Urinary bladder (tissue), 3 donors: ENCODE measurements at regions not wholly inside any gene's neighbourhood (a gene's known extent, or its start where the extent isn't known, plus 50 kb on each side); places are given as distances from the start of the nearest gene placed in this dataset.

ENCODE experiments used
- DNase-seq: peaks from one replicate; pipeline ENCODE4 v3.0.0-alpha.2; 2015; ENCODE audit errors: extremely low spot score
- H3K27ac ChIP-seq: one replicate; pipeline ENCODE4 v1.5.1; 2013; ENCODE audit warnings: low read depth, mild to moderate bottlenecking, moderate library complexity
- H3K36me3 ChIP-seq: one replicate; pipeline ENCODE4 v1.6.1; 2013; ENCODE audit warnings: mild to moderate bottlenecking, moderate library complexity; ENCODE audit not compliant: insufficient read depth
- H3K4me1 ChIP-seq: one replicate; pipeline ENCODE4 v1.6.1; 2013; ENCODE audit warnings: mild to moderate bottlenecking, moderate library complexity; ENCODE audit not compliant: insufficient read depth
- H3K4me3 ChIP-seq: one replicate; pipeline ENCODE4 v1.5.1; 2013; ENCODE audit warnings: low read depth, low read length
- WGBS: extraction: QIAGEN DNeasy Blood & Tissue Kit; methylation state at CpG from one replicate; pipeline ENCODE4 v1.1.7; 2013; 5-methylcytosine and 5-hydroxymethylcytosine counted together
- donor health status: healthy with polysubstance abuse.
- donor health status: healthy.

GRCh38 chr16:64579712-64580111, 542.2 kb downstream of the CDH11 start:
- no peaks in the 10 kb centered on the region for H3K36me3 ChIP-seq
- H3K4me3 ChIP-seq: no peak overlapping the region
- 98% methylated on average over 2 of the region's 2 CpGs for WGBS
- H3K27ac ChIP-seq: no peak overlapping the region
- no peak for DNase-seq
- no peaks in the 10 kb centered on the region for H3K4me1 ChIP-seq

DNA sequence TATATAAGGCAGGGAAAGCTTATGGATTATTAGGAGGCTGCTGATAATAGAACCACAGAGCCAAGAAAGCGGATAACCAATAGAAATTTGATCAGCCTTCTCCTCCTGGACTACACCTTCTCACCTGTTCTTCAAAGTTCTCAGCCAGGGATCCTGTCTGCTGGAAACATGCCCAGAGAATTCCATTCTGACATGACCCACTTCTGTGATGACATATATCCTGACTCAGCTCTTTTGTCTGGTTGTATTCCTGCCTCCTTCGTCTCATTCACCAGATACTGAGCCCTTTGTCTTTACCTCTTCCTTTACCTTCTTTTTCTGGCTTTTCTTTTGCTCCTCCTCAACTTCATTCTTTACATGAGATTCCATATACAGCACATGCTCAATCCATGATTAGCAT, 576.1 kb downstream of the CDH11 start:
- no peaks in the 10 kb centered on the region for H3K36me3 ChIP-seq
- H3K4me1 ChIP-seq: no peaks in the 10 kb centered on the region
- WGBS: 91% methylated on average over 2 of the region's 2 CpGs
- no peak overlapping the region for H3K27ac ChIP-seq
- H3K4me3 ChIP-seq: no peak overlapping the region
- no peak for DNase-seq

GRCh38 chr16:64544859-64545258, 577.0 kb downstream of the CDH11 start:
- Histone ChIP-seq H3K36me3 (no peaks in the 10 kb centered on the region), H3K4me1 (no peaks in the 10 kb centered on the region), H3K4me3 (no peak overlapping the region), H3K27ac (no peak overlapping the region)
- WGBS: 77% methylated on average over 1 of the region's 1 CpG
- no peak for DNase-seq

DNA sequence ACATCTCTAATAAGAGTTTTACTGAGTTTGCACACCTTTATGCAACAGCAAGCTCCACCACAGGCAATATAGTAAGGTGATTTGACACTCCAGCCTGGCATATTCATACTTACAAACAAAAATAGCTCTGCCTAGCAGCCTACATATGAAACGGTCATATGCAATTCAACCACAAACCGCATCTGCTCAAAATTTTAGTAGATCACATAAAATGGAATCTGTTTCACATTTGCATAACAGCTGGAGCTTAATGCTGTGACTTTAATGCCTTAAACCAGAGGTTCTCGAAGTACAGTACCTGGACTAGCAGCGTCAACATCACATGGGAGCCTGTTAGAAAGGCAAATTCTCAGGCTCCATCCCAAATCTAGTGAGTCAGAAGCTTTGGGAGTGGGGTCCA, 578.4 kb downstream of the CDH11 start:
- Histone ChIP-seq H3K4me3 (no peak overlapping the region), H3K27ac (no peak overlapping the region), H3K4me1 (no peaks in the 10 kb centered on the region), H3K36me3 (no peaks in the 10 kb centered on the region)
- WGBS: 66% methylated on average over 4 of the region's 4 CpGs
- DNase-seq: no peak

- Histone ChIP-seq H3K4me1 (no peaks in the 10 kb centered on the region), H3K36me3 (no peaks in the 10 kb centered on the region), H3K4me3 (no peak overlapping the region), H3K27ac (no peak overlapping the region)
- no peak for DNase-seq
- WGBS: 64% methylated on average over 1 of the region's 1 CpG
Observed at GRCh38 chr16:64543031-64543430, 578.8 kb downstream of the CDH11 start.

DNA sequence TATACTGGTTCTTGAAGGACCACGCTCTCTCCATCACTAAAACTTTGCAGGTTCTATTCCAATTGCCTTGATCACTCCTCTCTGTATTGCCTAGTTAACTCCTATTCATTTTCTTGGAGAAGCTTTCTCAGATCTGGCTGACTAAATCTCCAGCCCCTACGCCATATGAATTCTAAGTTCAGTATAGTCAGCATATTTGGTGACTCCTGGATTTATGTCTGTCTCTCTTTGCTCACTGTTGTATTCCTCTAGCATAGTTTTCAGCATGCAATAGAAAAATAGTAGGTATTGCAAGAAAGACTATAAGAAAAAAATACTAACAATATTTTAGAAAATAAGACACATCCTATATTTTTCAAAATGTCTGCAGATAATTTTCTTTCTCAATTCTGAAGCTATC, 579.7 kb downstream of the CDH11 start:
- DNase-seq: no peak
- WGBS: 97% methylated on average over 2 of the region's 2 CpGs
- no peak overlapping the region for H3K27ac ChIP-seq

GRCh38 chr16:64541621-64542020, 580.2 kb downstream of the CDH11 start:
- WGBS: 68% methylated on average over 2 of the region's 2 CpGs

More for the DNA sequence above, 579.7 kb downstream of the CDH11 start:
- H3K36me3 ChIP-seq: no peaks in the 10 kb centered on the region
- H3K4me3 ChIP-seq: no peak overlapping the region
- no peaks in the 10 kb centered on the region for H3K4me1 ChIP-seq

GRCh38 chr16:64540434-64540833, 581.4 kb downstream of the CDH11 start:
- 74% methylated on average over 3 of the region's 3 CpGs for WGBS

More at GRCh38 chr16:64541621-64542020, 580.2 kb downstream of the CDH11 start:
- H3K4me1 ChIP-seq: no peaks in the 10 kb centered on the region
- H3K36me3 ChIP-seq: no peaks in the 10 kb centered on the region
- no peak overlapping the region for H3K27ac ChIP-seq
- H3K4me3 ChIP-seq: no peak overlapping the region
- DNase-seq: no peak

GRCh38 chr16:64539811-64540371, 582.0 kb downstream of the CDH11 start:
- Histone ChIP-seq H3K27ac (no peak overlapping the region), H3K4me1 (no peaks in the 10 kb centered on the region), H3K4me3 (no peak overlapping the region), H3K36me3 (no peaks in the 10 kb centered on the region)
- WGBS: 89% methylated on average over 4 of the region's 4 CpGs
- no peak for DNase-seq

More at GRCh38 chr16:64540434-64540833, 581.4 kb downstream of the CDH11 start:
- Histone ChIP-seq H3K27ac (no peak overlapping the region), H3K36me3 (no peaks in the 10 kb centered on the region), H3K4me3 (no peak overlapping the region), H3K4me1 (no peaks in the 10 kb centered on the region)
- DNase-seq: no peak

- H3K4me3 ChIP-seq: no peak overlapping the region
- no peak overlapping the region for H3K27ac ChIP-seq
- no peaks in the 10 kb centered on the region for H3K36me3 ChIP-seq
- WGBS: 79% methylated on average over 6 of the region's 6 CpGs
- H3K4me1 ChIP-seq: no peaks in the 10 kb centered on the region
- DNase-seq: no peak
Observed at GRCh38 chr16:64534180-64534780, 587.6 kb downstream of the CDH11 start.

DNA sequence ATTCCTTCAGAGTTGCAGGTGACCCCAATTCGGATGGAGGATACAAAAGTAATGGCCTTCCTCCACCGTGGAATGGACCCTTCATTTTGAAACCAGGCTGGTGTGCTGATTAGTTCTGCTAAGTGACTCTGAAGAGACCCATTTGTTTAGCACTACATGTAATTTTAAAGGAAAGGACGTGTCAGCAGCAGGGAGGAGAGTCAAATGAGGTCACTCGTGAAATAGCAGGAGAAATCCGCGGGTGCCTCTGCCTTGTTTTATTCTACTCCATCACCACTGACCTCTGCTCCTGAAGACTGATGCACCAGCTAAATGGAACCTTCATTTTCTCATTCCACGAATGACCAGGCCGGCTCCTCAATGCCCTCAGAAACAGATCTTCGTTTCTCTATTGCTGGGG, 589.2 kb downstream of the CDH11 start:
- H3K27ac ChIP-seq: no peak overlapping the region
- 84% methylated on average over 9 of the region's 9 CpGs for WGBS
- H3K4me3 ChIP-seq: no peak overlapping the region
- no peaks in the 10 kb centered on the region for H3K4me1 ChIP-seq
- no peaks in the 10 kb centered on the region for H3K36me3 ChIP-seq
- no peak for DNase-seq

GRCh38 chr16:64532117-64532516, 589.7 kb downstream of the CDH11 start:
- Histone ChIP-seq H3K36me3 (no peaks in the 10 kb centered on the region), H3K4me1 (no peaks in the 10 kb centered on the region), H3K27ac (no peak overlapping the region), H3K4me3 (no peak overlapping the region)
- DNase-seq: no peak
- WGBS: 48% methylated on average over 3 of the region's 3 CpGs

- Histone ChIP-seq H3K27ac (no peak overlapping the region), H3K36me3 (no peaks in the 10 kb centered on the region), H3K4me1 (no peaks in the 10 kb centered on the region), H3K4me3 (no peak overlapping the region)
- no peak for DNase-seq
- 50% methylated on average over 3 of the region's 3 CpGs for WGBS
Observed at GRCh38 chr16:64531401-64531800, 590.5 kb downstream of the CDH11 start.

GRCh38 chr16:64522548-64522947, 599.3 kb downstream of the CDH11 start:
- no peak overlapping the region for H3K4me3 ChIP-seq
- H3K27ac ChIP-seq: no peak overlapping the region
- DNase-seq: no peak
- H3K4me1 ChIP-seq: no peaks in the 10 kb centered on the region
- H3K36me3 ChIP-seq: no peaks in the 10 kb centered on the region

- H3K4me1 ChIP-seq: no peaks in the 10 kb centered on the region
- no peaks in the 10 kb centered on the region for H3K36me3 ChIP-seq
- no peak overlapping the region for H3K27ac ChIP-seq
- 88% methylated on average over 2 of the region's 2 CpGs for WGBS
- no peak overlapping the region for H3K4me3 ChIP-seq
- no peak for DNase-seq
Observed at GRCh38 chr16:64513871-64514270, 608.0 kb downstream of the CDH11 start.
